ENCODE measurements at regions not wholly inside any gene's neighbourhood (a gene's known extent, or its start where the extent isn't known, plus 50 kb on each side); places are given as distances from the start of the nearest gene placed in this dataset.
"Not testable (repeated sequence)": the region's sequence is repeated elsewhere in the genome, so short reads cannot be mapped to it uniquely, and the experiment has no call there.

- Histone ChIP-seq H3K4me1 (replicated peaks in 1 of 2) (peaks cover 0 to 2% of the 10 kb centered on the region in 2 donors), H3K4me3 (no peak overlapping the region), H3K27ac (peak overlapping the region in 1 of 2 donors; percentile 9)
- in situ Hi-C loops (cut with MboI; ENCODE audit: low pct_unique_long_range_greater_than_20kb in 2 of 9, low sequenced_read_pairs in 9 of 9, unreplicated experiment in 9 of 9), result loop anchor here in 1 of 9 experiments (25.0 kb wide), 1 partner anchor 105 kb away; no protein-coding TSS in a partner anchor
- WGBS, 10 experiments, result 17 to 60% (median 31%) methylated on average over 1 to 5 of the region's 5 CpGs
- ATAC-seq (replicated peaks in 6 of 8), result no peak
Measured at GRCh38 chr22:22166941-22167713, 77.5 kb upstream of the VPREB1 start.

DNA sequence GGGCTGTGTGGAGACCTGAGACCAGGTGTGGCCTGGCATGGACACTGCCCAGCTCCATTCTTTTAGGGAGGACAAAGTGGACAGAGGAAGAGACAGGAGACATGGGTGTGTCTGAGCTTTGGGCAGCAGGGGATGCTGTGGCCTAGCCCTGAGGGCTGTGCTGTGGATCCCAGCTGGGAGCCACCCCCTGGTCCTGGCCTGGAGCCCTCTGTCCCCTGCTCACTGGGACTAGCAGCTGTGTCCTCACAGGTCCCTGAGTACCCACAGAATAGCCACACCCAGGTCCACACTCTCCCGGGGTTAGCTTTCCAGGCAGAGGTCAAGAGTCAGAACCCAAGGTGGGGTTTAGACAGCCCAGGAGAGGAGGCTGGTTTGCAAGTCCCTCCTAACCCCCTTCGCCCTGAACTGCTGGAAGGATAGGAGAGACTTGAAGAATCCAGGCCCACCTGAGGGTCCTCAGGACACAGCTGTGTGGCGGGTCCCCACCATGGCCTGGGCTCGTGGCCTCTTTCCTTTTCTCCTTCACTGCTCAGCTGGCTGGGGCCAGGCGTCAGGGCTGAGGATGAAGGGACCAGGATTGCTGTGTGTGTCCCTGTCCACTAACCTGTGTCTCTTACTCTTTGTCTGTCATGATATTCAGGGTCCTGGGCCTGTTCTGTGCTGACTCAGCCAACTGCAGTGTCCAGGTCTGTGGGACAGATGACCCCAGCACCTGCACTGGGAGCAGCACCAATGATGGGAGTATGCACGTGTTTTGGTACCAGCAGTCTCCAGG lies 78.5 kb upstream of the VPREB1 start:
- Histone ChIP-seq H3K27ac (peak overlapping the region in 1 of 2 donors; percentile 48), H3K4me1 (replicated peaks in 1 of 2) (peaks cover 0 to 2% of the 10 kb centered on the region in 2 donors), H3K4me3 (no peak overlapping the region)
- 0 to 13% methylated on average over 1 to 2 of the region's 6 CpGs; no CpG with 5 or more reads in 8 of the 10 experiments for WGBS, 10 experiments
- peak in 1 of 8 experiments; percentile 34 for ATAC-seq (replicated peaks in 6 of 8)
- in situ Hi-C loops (cut with MboI; ENCODE audit: low pct_unique_long_range_greater_than_20kb in 2 of 9, low sequenced_read_pairs in 9 of 9, unreplicated experiment in 9 of 9), result loop anchor here in 1 of 9 experiments (25.0 kb wide), 1 partner anchor 104 kb away; no protein-coding TSS in a partner anchor

- Histone ChIP-seq H3K27ac (no peak overlapping the region), H3K4me3 (no peak overlapping the region), H3K4me1 (replicated peaks in 1 of 2) (peaks cover 0 to 2% of the 10 kb centered on the region in 2 donors)
- in situ Hi-C loops (cut with MboI; ENCODE audit: low pct_unique_long_range_greater_than_20kb in 2 of 9, low sequenced_read_pairs in 9 of 9, unreplicated experiment in 9 of 9), result loop anchor here in 1 of 9 experiments (25.0 kb wide), 1 partner anchor 102 kb away; no protein-coding TSS in a partner anchor
- WGBS, 10 experiments, result 0 to 20% (median 10%) methylated on average over 1 to 3 of the region's 3 CpGs; no CpG with 5 or more reads in 6 of the 10 experiments
- ATAC-seq (replicated peaks in 6 of 8), result peak in 2 of 8 experiments; percentile 15 to 58
Measured at GRCh38 chr22:22164541-22165272, 79.9 kb upstream of the VPREB1 start.

GRCh38 chr22:22161924-22162851 lies 82.4 kb upstream of the VPREB1 start:
- Histone ChIP-seq H3K4me3 (no peak overlapping the region), H3K4me1 (replicated peaks in 1 of 2) (no peaks in the 10 kb centered on the region), H3K27ac (peak overlapping the region in 1 of 2 donors; percentile 62)
- peak in 3 of 8 experiments; percentile 76 to 98 (median 94) for ATAC-seq (replicated peaks in 6 of 8)
- in situ Hi-C loops (cut with MboI; ENCODE audit: low pct_unique_long_range_greater_than_20kb in 2 of 9, low sequenced_read_pairs in 9 of 9, unreplicated experiment in 9 of 9), result loop anchor here in 1 of 9 experiments (25.0 kb wide), 1 partner anchor 100 kb away; no protein-coding TSS in a partner anchor
- WGBS, 10 experiments, result 0 to 64% (median 46%) methylated on average over 1 to 6 of the region's 9 CpGs; no CpG with 5 or more reads in 5 of the 10 experiments

DNA sequence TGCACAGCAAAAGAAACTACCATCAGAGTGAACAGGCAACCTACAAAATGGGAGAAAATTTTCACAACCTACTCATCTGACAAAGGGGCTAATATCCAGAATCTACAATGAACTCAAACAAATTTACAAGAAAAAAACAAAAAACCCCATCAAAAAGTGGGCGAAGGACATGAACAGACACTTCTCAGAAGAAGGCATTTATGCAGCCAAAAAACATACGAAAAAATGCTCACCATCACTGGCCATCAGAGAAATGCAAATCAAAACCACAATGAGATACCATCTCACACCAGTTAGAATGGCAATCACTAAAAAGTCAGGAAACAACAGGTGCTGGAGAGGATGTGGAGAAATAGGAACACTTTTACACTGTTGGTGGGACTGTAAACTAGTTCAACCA lies 83.8 kb upstream of the VPREB1 start:
- not testable (repeated sequence) for ATAC-seq (replicated peaks in 6 of 8); H3K4me1 ChIP-seq (replicated peaks in 1 of 2); H3K4me3 ChIP-seq; H3K27ac ChIP-seq
- no CpG with 5 or more reads among the region's 2 CpGs for WGBS, 10 experiments
- in situ Hi-C loops (cut with MboI; ENCODE audit: low pct_unique_long_range_greater_than_20kb in 2 of 9, low sequenced_read_pairs in 9 of 9, unreplicated experiment in 9 of 9), result loop anchor here in 1 of 9 experiments (25.0 kb wide), 1 partner anchor 98 kb away; no protein-coding TSS in a partner anchor

GRCh38 chr22:22159384-22159783 lies 85.2 kb upstream of the VPREB1 start:
- H3K4me3 ChIP-seq, result no peak overlapping the region
- WGBS, 10 experiments, result 0 to 57% (median 18%) methylated on average over 1 of the region's 1 CpG
- H3K27ac ChIP-seq, result no peak overlapping the region
- no peaks in the 10 kb centered on the region for H3K4me1 ChIP-seq (replicated peaks in 1 of 2)
- no peak for ATAC-seq (replicated peaks in 6 of 8)
- in situ Hi-C loops (cut with MboI; ENCODE audit: low pct_unique_long_range_greater_than_20kb in 2 of 9, low sequenced_read_pairs in 9 of 9, unreplicated experiment in 9 of 9), result loop anchor here in 1 of 9 experiments (25.0 kb wide), 1 partner anchor 97 kb away; no protein-coding TSS in a partner anchor

- Histone ChIP-seq H3K4me1 (replicated peaks in 1 of 2) (no peaks in the 10 kb centered on the region), H3K27ac (no peak overlapping the region), H3K4me3 (no peak overlapping the region)
- in situ Hi-C loops (cut with MboI; ENCODE audit: low pct_unique_long_range_greater_than_20kb in 2 of 9, low sequenced_read_pairs in 9 of 9, unreplicated experiment in 9 of 9), result loop anchor here in 1 of 9 experiments (25.0 kb wide), 1 partner anchor 97 kb away; no protein-coding TSS in a partner anchor
- 0 to 28% (median 17%) methylated on average over 1 to 3 of the region's 3 CpGs; no CpG with 5 or more reads in 3 of the 10 experiments for WGBS, 10 experiments
- no peak for ATAC-seq (replicated peaks in 6 of 8)
Measured at GRCh38 chr22:22158965-22159364, 85.6 kb upstream of the VPREB1 start.

DNA sequence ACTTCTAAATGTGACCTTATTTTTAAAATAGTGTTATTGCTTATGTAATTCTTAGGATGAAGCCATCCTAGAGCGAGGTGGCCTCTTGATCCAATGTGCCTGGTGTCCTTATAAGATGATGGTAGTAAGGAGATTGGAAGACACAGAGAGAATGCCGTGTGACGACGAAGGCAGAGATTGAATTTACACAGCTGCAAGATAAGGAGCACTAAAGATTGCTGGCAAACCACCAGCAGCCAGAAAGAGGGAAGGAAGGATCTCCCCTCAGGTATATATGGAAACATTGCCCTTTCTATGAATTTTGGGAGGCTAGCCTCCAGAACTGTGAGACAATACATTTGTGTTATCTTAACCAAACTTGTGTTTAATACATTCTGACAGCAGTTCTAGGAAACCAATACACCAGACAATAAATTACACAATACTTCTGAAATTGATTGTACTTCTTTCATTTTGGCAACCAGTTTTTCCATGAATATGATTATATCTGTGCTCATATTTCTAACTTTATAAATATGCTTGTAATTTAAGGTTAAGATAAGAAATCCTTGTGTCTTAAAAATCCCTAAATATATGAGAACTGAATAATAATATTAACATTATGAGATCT lies 86.3 kb upstream of the VPREB1 start:
- in situ Hi-C loops (cut with MboI; ENCODE audit: low pct_unique_long_range_greater_than_20kb in 2 of 9, low sequenced_read_pairs in 9 of 9, unreplicated experiment in 9 of 9), result loop anchor here in 1 of 9 experiments (25.0 kb wide), 1 partner anchor 96 kb away; no protein-coding TSS in a partner anchor
- no peak for ATAC-seq (replicated peaks in 6 of 8)
- WGBS, 10 experiments, result 18 to 81% (median 56%) methylated on average over 1 to 4 of the region's 4 CpGs; no CpG with 5 or more reads in 2 of the 10 experiments
- H3K27ac ChIP-seq, result no peak overlapping the region
- no peaks in the 10 kb centered on the region for H3K4me1 ChIP-seq (replicated peaks in 1 of 2)
- no peak overlapping the region for H3K4me3 ChIP-seq

GRCh38 chr22:22157348-22157725 lies 87.2 kb upstream of the VPREB1 start:
- 7 to 82% (median 64%) methylated on average over 1 to 2 of the region's 2 CpGs; no CpG with 5 or more reads in 5 of the 10 experiments for WGBS, 10 experiments
- Histone ChIP-seq H3K4me3 (no peak overlapping the region), H3K27ac (peak overlapping the region in 1 of 2 donors; percentile 2), H3K4me1 (replicated peaks in 1 of 2) (no peaks in the 10 kb centered on the region)
- in situ Hi-C loops (cut with MboI; ENCODE audit: low pct_unique_long_range_greater_than_20kb in 2 of 9, low sequenced_read_pairs in 9 of 9, unreplicated experiment in 9 of 9), result loop anchor here in 1 of 9 experiments (25.0 kb wide), 1 partner anchor 95 kb away; no protein-coding TSS in a partner anchor
- no peak for ATAC-seq (replicated peaks in 6 of 8)

DNA sequence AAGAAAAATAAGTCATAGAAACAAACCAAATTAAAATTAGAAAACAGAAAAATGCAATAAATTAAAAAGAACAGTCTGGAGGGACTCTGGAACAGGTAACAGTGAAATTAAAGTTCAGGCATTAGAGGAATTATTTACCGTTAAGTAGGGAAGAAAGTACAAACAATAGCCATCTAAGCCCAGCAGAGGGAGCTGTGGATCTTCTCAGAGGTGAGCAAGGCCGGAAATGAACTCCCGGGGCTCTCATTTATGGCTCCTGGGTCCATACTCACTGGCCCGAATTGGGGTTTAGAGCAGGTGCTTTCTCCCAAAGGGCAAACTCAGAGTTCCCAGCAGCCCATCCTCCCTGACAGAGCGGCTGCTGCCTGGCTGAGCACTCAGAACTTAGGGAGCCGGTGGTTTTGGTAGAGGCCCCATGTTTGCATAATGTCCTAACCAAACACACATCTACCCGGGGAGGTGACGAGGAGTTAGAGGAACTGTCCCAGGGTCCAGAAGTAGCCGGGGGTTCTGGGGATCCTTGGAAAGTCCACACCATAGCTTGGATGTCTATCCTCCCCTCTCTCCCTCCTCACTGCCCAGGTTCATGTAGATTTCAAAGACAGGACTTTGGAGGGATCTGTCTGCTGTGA lies 87.8 kb upstream of the VPREB1 start:
- in situ Hi-C loops (cut with MboI; ENCODE audit: low pct_unique_long_range_greater_than_20kb in 2 of 9, low sequenced_read_pairs in 9 of 9, unreplicated experiment in 9 of 9), result loop anchor here in 1 of 9 experiments (25.0 kb wide), 1 partner anchor 95 kb away; no protein-coding TSS in a partner anchor
- Histone ChIP-seq H3K4me3 (no peak overlapping the region), H3K27ac (peak overlapping the region in 1 of 2 donors; percentile 2), H3K4me1 (replicated peaks in 1 of 2) (no peaks in the 10 kb centered on the region)
- 0 to 36% (median 10%) methylated on average over 1 to 4 of the region's 9 CpGs for WGBS, 10 experiments
- peak in 3 of 8 experiments; percentile 75 to 88 (median 84) for ATAC-seq (replicated peaks in 6 of 8)

GRCh38 chr22:22156348-22156715 lies 88.3 kb upstream of the VPREB1 start:
- 0 to 50% (median 10%) methylated on average over 2 of the region's 2 CpGs for WGBS, 10 experiments
- Histone ChIP-seq H3K27ac (no peak overlapping the region), H3K4me3 (no peak overlapping the region), H3K4me1 (replicated peaks in 1 of 2) (no peaks in the 10 kb centered on the region)
- no peak for ATAC-seq (replicated peaks in 6 of 8)
- in situ Hi-C loops (cut with MboI; ENCODE audit: low pct_unique_long_range_greater_than_20kb in 2 of 9, low sequenced_read_pairs in 9 of 9, unreplicated experiment in 9 of 9), result loop anchor here in 1 of 9 experiments (25.0 kb wide), 1 partner anchor 94 kb away; no protein-coding TSS in a partner anchor

Measured in motor neuron (in vitro differentiated cells).